Activated CD8-positive, alpha-beta memory T cell treated with anti-CD3 and anti-CD28 coated beads for 24 hours (primary cell): ENCODE measurements at regions not wholly inside any gene's neighbourhood (a gene's known extent, or its start where the extent isn't known, plus 50 kb on each side); places are given as distances from the start of the nearest gene placed in this dataset.

ENCODE experiments used
- DNase-seq: peaks from one replicate; pipeline ENCODE4 v3.0.0-alpha.2; 2020

DNA sequence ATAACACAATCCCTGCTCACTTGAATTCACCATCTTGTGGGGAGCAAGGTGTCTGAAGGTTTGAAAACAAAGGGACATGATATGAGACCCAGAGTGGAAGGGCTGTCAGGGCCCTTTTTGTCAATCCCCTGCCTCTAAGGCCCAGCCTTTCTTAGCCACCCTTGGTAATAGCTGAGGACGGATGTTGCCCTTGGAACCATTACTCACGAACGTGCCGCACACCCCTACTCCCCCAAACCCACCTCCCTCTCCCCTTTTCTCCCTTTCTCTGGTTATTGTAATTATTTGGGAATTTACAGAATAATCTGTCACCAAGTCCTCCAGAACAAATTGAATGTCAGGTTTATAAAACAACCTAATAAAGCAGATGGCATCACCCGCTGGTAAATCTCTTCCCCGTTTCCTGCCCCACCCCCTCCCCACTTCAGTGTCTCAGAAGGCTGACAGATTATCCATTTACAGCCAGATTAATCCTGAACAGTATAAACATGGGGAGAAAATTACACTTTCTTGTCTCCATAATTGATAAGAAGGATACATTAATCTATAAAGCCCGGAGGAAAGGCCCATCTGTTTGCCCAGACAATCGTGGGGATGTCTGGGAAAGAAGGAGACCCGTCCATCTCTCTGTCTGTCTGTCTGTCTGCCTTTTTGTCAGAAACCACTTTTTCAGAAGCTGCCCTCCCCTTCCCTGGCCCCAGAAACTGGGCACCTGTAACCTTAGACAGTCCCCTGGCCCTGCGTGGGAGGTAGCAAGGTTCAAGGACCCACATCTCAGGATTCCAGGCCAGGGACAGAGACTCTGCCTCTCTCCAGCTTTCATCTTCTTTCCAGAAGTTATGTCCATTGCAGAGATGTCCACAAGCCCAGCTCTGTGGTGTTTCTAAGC is 60.6 kb upstream of the CD34 start:
- DNase-seq = no peak

DNA sequence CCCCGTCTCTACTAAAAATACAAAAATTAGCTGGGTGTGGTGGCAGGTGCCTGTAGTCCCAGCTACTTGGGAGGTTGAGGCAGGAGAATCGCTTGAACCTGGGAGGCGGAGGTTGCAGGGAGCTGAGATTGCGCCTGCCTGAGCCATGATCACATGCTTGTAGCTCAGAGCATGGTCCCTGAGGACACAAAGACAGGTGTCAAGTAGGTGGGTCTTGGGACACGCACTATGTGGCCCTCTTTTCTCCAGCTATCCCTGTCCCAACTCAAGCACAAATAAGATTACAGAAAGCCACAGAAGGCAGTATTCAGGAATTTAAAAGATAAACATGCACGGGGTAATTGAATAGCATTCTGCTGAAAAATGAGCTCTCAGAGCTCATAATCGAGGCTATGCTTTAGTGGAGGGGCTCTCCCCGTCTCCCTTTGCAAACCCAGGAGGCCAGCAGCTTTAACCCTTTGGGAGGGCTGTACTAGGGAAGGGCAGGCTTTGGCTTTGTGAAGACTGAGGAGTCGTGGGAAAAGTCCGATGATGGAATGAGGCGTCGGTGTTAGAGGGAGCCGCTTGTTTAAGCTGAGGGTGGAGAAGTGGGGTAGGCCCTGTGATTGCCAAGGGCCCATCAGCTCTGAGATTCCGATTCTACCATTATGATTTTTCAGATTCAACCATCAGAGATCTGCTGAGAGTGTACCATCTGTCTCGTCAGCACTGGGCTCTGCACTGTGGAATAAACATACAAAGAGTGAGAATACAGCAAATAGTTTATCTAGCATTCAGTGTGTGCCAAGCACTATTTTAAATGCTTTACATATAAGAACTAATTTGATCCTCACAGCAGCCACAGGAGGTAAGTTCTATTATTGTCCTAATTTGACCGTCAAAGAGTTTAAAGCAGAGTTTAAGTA is 59.7 kb upstream of the CD34 start:
- DNase-seq = no peak

DNA sequence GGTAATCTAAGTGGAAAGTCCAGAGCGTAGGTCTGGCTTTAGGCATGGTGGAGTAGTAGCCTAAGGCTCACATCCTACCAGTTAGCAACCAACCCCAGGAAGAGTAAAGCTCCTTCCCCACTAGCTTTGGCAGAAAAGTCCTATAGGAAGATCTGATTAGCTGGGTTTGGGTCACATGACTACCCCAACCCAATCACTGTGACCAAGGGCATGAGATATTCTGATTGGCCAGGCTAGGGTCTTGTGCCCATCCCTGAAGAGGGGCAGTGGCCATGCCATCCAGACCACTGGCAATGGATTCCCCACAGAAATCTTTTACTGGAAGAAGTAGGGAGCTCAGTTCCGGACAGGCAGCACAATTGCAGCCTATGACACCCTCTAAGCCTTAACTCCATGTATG is 58.6 kb upstream of the CD34 start:
- no peak for DNase-seq

DNA sequence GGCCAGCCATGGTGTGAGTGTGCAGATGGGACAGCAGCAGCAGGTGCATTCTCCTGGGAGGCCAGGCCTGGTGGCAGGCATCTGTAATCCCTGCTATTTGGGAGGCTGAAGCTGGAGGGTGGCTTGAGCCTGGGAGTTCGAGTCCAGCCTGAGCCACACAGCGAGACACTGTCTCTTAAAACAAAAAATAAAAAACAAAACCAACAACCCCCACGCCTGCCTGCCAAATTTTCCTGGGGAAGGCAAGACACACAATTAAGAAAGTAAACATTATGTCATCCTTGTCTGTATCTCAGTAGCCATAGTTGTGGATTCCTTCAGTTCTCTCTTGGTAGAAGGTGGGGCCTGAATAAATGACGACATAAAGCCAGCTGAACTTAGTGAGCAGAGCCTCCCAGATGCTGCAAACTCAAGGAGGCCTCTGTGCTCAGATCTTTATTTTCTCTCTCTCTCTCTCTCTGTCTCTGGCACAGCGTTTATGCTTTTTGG is 57.6 kb upstream of the CD34 start:
- DNase-seq = no peak

DNA sequence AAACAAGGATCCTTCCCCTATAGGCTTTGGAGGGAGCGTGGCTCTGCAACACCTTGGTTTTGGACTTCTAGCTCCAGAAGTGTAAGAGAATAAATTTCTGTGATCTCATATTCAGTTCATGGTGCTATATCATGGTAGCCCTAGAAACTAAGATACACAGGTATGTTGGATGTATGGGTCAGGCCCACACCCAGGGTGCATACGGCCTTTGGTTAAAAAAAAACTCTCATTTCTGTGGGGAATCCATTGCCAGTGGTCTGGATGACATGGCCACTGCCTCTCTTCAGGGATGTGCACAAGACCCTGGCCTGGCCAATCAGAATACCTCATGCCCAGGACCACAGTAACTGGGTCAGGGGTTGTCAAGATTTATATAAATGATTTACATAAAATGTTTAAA is 56.8 kb upstream of the CD34 start:
- DNase-seq = no peak

DNA sequence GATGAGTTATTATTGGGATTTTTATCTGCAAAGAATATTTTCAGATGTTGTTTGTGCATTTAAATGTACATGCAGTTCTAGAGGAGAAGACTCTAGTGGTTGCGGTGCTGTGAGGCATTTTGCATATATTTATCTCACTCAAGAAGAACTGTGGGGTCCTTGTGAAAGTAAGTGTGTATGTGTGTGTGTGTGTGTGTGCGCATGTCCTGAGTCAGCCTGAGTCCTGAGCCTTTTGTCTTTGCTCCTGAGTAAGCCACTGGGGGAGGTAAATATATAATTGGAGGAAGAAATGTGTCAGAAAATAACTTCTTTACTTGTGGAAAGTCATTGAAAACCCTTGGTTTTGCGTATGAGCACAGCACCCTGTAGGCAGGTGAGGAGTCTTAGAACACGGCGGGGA is 55.6 kb upstream of the CD34 start:
- no peak for DNase-seq

DNA sequence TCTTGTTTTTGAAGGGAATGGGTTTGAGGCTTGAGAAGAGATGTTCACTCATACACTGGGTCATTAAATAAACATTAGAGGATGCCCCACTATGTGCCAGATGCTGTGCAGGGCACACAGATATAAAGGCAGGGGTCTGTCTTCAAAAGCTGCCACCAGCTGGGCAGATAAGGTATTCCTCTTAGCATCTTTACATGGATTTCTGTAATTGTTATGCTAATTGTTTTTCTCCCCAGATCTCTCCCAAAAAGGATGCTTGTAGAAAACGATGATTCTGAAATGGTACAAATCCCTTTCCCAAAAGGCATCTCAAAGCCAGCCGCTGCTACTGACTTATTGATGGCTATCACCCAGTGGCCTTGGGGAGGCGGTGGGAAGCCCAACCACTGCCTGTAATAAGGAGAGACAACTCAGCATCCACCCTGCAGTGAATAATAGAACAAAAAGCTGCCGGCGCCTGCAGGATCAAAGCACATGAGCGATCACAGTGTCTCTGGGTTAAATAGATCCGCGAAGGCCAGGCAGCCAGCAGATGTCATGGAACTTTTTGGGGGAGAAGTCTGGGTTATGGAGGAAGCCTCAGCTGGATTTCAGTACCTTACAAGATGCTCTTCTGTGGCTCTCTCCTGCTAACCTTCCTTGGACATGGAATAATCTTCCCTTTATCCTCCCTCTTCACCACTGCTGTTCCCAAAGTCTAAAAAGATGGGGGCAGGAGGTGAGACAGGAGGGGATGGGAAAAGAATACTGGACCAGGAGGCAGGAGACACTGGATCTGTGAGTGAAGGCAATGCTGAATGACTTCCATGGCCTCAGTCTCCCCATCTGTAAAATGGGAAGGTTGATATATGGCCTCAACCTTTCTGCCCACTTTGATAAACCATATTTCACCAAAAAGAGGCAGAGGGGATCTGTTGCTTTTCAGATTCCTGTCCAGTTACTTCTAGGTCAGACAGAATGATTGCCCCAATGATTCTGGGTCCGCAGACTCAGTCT is 54.8 kb upstream of the CD34 start:
- DNase-seq = no peak

DNA sequence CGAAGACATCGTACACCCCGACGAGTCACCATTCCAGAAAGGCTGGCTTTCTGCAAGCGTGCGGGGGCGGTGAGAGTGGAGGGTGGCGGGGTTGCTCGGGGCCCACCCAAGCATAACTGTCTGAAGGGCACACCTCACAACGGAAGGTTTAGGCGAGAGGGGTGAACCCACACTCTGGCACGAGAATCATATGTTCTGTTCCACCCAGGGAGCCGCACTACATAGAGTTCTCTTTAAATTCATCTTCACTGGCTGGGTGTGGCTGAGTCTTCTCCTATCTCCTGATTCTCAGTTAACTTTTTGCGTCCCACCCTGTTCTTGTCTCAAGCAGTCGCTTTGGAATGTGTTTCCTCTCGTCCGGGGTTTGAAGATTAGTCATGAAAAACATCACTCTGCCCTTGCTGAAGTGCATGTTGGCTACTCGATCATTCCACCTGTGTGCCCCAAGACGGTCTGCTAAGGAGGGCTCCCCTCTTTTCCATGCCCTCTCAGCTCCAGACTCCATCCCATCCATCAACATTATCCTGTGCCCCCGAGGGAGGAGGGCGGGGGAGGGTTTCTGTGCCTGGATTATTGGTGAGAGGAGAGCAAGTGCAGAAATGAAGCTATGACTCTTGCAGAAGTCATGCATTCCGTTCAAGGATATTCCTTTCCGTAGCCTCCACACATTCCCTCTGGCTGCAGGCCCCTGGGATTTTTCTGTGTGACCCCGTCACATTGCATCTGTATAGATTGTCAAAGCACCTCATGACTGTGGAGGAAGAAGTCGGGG is 53.5 kb upstream of the CD34 start:
- DNase-seq = no peak

DNA sequence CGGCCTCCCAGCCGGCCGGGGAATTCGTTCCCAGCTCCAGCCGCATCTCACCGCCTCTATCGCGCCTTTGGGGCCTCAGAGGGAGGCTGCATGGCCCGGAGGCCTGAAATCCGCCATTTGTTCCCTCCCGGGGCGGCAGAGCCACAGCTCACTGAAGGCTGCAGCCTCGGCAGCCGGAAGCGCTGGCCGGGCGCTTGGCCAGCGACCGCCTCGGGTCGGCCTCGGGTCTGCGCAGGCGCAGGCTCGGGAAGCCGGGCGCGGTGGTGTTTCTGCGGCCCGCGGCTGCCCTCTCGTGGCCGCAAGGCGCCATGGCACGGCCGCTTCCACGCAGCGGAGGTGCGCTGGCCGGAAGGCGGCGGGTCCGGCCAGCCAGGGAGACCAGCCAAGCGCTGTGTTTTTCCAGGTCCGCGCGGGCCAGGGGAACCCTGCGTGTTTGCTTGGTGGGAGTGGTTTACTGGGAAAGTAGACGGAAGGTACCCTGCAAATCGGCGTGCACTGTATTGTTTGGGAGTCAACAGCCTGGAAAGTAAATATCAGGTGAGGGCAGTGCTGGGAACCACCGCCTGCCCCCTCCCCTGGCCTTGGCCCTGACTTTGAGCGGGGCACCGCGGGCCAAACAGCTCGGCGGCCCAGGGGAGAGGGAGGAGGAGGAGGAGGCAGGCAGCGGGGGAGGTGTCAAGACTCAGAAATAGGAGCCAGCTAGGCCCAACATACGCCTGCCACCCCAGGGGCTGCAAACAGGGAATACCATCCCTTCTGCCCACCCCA is 52.7 kb upstream of the CD34 start:
- peak; percentile 96 for DNase-seq

DNA sequence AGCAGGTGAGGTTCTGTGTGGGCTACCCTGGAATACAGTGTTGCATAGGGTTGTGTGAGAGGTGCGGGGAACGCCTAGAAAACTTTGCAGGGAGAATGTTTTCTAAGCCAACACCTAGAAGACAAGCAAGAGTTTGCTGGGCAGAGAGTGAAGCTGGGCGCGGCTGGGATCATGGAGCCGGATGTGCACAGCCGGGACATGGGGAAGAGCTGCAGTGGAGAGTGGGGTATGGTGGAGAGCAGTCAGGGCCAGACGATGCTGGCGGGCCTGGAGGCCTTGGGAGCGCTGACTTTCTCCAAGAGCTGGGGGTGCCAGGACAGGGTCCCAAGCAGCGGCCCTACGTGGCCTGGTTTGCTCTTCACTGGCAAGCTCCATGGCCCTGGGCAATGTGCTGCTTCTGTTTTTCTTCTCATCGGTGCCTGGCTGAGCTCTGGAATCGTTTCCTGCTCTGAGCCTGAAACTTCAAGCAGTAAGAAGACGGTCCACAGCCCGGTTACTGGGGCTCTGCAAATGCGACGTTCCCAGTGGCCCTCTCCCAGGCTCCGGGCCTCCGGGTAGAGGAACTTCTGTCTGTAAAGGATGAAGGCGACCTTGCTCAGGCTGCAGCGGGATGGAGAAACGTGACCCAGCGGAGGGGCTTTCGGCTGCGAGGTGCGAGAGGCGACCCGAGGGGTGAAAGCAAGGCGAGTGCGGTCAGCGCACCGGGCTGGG is 51.9 kb upstream of the CD34 start:
- DNase-seq = no peak
